ENCODE measurements at regions not wholly inside any gene's neighbourhood (a gene's known extent, or its start where the extent isn't known, plus 50 kb on each side); places are given as distances from the start of the nearest gene placed in this dataset.

- Histone ChIP-seq H3K27me3 (ENCODE audit: control insufficient read depth, insufficient read depth, low read length) (no peaks in the 10 kb centered on the region), H3K9me3 (ENCODE audit: control insufficient read depth, low read length) (no peaks in the 10 kb centered on the region), H3K4me3 (ENCODE audit: low read depth, low read length) (no peak overlapping the region), H3K79me2 (no peaks in the 10 kb centered on the region), H3K27ac (no peak overlapping the region), H2AFZ (no peak overlapping the region), H3K4me2 (ENCODE audit: low read length) (no peak overlapping the region), H3K9ac (no peak overlapping the region), H3K36me3 (ENCODE audit: control insufficient read depth, insufficient read depth, low read length) (no peaks in the 10 kb centered on the region), H3K4me1 (no peaks in the 10 kb centered on the region)
- TF ChIP-seq CTCF (IDR thresholded peaks at IDR 0.05), result no peak
These were observed 389.5 kb upstream of the B3GAT1 start for GRCh38 chr11:134801570-134801969.

- no peaks in the 10 kb centered on the region for H3K9me3 ChIP-seq (ENCODE audit: control insufficient read depth, low read length)
- no peak for TF ChIP-seq CTCF (IDR thresholded peaks at IDR 0.05)
- H3K9ac ChIP-seq, result no peak overlapping the region
- no peaks in the 10 kb centered on the region for H3K4me1 ChIP-seq
- no peaks in the 10 kb centered on the region for H3K27me3 ChIP-seq (ENCODE audit: control insufficient read depth, insufficient read depth, low read length)
- H2AFZ ChIP-seq, result no peak overlapping the region
- H3K79me2 ChIP-seq, result no peaks in the 10 kb centered on the region
- H3K27ac ChIP-seq, result no peak overlapping the region
- no peaks in the 10 kb centered on the region for H3K36me3 ChIP-seq (ENCODE audit: control insufficient read depth, insufficient read depth, low read length)
- H3K4me2 ChIP-seq (ENCODE audit: low read length), result no peak overlapping the region
- no peak overlapping the region for H3K4me3 ChIP-seq (ENCODE audit: low read depth, low read length)
These were observed 388.8 kb upstream of the B3GAT1 start for GRCh38 chr11:134800826-134801225.

- H3K4me1 ChIP-seq, result no peaks in the 10 kb centered on the region
- no peaks in the 10 kb centered on the region for H3K9me3 ChIP-seq (ENCODE audit: control insufficient read depth, low read length)
- no peak overlapping the region for H3K9ac ChIP-seq
- TF ChIP-seq CTCF (IDR thresholded peaks at IDR 0.05), result no peak
- no peak overlapping the region for H3K4me2 ChIP-seq (ENCODE audit: low read length)
- no peaks in the 10 kb centered on the region for H3K36me3 ChIP-seq (ENCODE audit: control insufficient read depth, insufficient read depth, low read length)
- H3K79me2 ChIP-seq, result no peaks in the 10 kb centered on the region
- H2AFZ ChIP-seq, result no peak overlapping the region
- H3K4me3 ChIP-seq (ENCODE audit: low read depth, low read length), result no peak overlapping the region
- no peak overlapping the region for H3K27ac ChIP-seq
- H3K27me3 ChIP-seq (ENCODE audit: control insufficient read depth, insufficient read depth, low read length), result no peaks in the 10 kb centered on the region
These were observed 388.1 kb upstream of the B3GAT1 start for GRCh38 chr11:134800130-134800529.

GRCh38 chr11:134799386-134799785 lies 387.3 kb upstream of the B3GAT1 start:
- no peak overlapping the region for H2AFZ ChIP-seq
- H3K9ac ChIP-seq, result no peak overlapping the region
- no peaks in the 10 kb centered on the region for H3K36me3 ChIP-seq (ENCODE audit: control insufficient read depth, insufficient read depth, low read length)
- H3K79me2 ChIP-seq, result no peaks in the 10 kb centered on the region
- TF ChIP-seq CTCF (IDR thresholded peaks at IDR 0.05), result no peak
- no peaks in the 10 kb centered on the region for H3K4me1 ChIP-seq
- no peaks in the 10 kb centered on the region for H3K27me3 ChIP-seq (ENCODE audit: control insufficient read depth, insufficient read depth, low read length)
- no peak overlapping the region for H3K4me3 ChIP-seq (ENCODE audit: low read depth, low read length)
- no peak overlapping the region for H3K4me2 ChIP-seq (ENCODE audit: low read length)
- H3K27ac ChIP-seq, result no peak overlapping the region
- no peaks in the 10 kb centered on the region for H3K9me3 ChIP-seq (ENCODE audit: control insufficient read depth, low read length)

- Histone ChIP-seq H3K79me2 (no peaks in the 10 kb centered on the region), H3K4me1 (no peaks in the 10 kb centered on the region), H3K9ac (no peak overlapping the region), H3K27me3 (ENCODE audit: control insufficient read depth, insufficient read depth, low read length) (no peaks in the 10 kb centered on the region), H3K36me3 (ENCODE audit: control insufficient read depth, insufficient read depth, low read length) (no peaks in the 10 kb centered on the region), H3K4me2 (ENCODE audit: low read length) (no peak overlapping the region), H2AFZ (no peak overlapping the region), H3K9me3 (ENCODE audit: control insufficient read depth, low read length) (no peaks in the 10 kb centered on the region), H3K27ac (no peak overlapping the region), H3K4me3 (ENCODE audit: low read depth, low read length) (no peak overlapping the region)
- no peak for TF ChIP-seq CTCF (IDR thresholded peaks at IDR 0.05)
These were observed 385.5 kb upstream of the B3GAT1 start for GRCh38 chr11:134797411-134798089.

Data from parathyroid adenoma (tissue), 2 donors.